AG09319 (cell line): ENCODE measurements at regions not wholly inside any gene's neighbourhood (a gene's known extent, or its start where the extent isn't known, plus 50 kb on each side); places are given as distances from the start of the nearest gene placed in this dataset.

Experiments
- DNase-seq: peaks from one replicate; pipeline ENCODE4 v3.0.0-alpha.2; 2010; ENCODE audit warnings: low read depth; ENCODE audit errors: extremely low read depth
- CTCF ChIP-seq: IDR thresholded peaks from 2 replicates; pipeline ENCODE4 v1.5.1; 2011; ENCODE audit warnings: low read depth, mild to moderate bottlenecking, inconsistent platforms, low read length, moderate library complexity

GRCh38 chr12:89984846-89985245, 276.2 kb upstream of the ATP2B1 start:
- DNase-seq = no peak
- no peak for TF ChIP-seq CTCF

- no peak for DNase-seq
- TF ChIP-seq CTCF = no peak
Measured at GRCh38 chr12:89983622-89984021, 275.0 kb upstream of the ATP2B1 start.

- DNase-seq = no peak
- no peak for TF ChIP-seq CTCF
Measured at GRCh38 chr12:89980236-89980635, 271.6 kb upstream of the ATP2B1 start.

GRCh38 chr12:89977405-89978085, 268.9 kb upstream of the ATP2B1 start:
- TF ChIP-seq CTCF = no peak
- DNase-seq = no peak

- TF ChIP-seq CTCF = no peak
- no peak for DNase-seq
Measured at GRCh38 chr12:89976866-89977265, 268.2 kb upstream of the ATP2B1 start.

GRCh38 chr12:89975574-89975973, 266.9 kb upstream of the ATP2B1 start:
- no peak for DNase-seq
- TF ChIP-seq CTCF = no peak

GRCh38 chr12:89971880-89972279, 263.2 kb upstream of the ATP2B1 start:
- no peak for DNase-seq
- no peak for TF ChIP-seq CTCF
